H54 (cell line): ENCODE measurements at regions not wholly inside any gene's neighbourhood (a gene's known extent, or its start where the extent isn't known, plus 50 kb on each side); places are given as distances from the start of the nearest gene placed in this dataset.

Experiments used
- DNase-seq: peaks from one replicate; pipeline ENCODE4 v3.0.0; 2011; ENCODE audit warnings: low spot score, mixed read lengths; ENCODE audit not compliant: insufficient read length
- FAIRE-seq: peaks from 3 replicates; lab custom pipeline; 2011; peaks lifted over from hg19 to GRCh38; lab: Jason Lieb, UNC
- POLR2A ChIP-seq: IDR thresholded peaks from 2 replicates; pipeline ENCODE4 v1.6.1; 2011; ENCODE audit warnings: low read depth, mild to moderate bottlenecking, low read length

GRCh38 chr17:81345228-81346089 lies 49.8 kb upstream of the BAHCC1 start:
- peak; percentile 81 for TF ChIP-seq POLR2A
- no peak for FAIRE-seq

More at GRCh38 chr17:81345228-81346089, 49.8 kb upstream of the BAHCC1 start:
- peak; percentile 98 for DNase-seq
